GM23338 (cell line): ENCODE measurements at regions not wholly inside any gene's neighbourhood (a gene's known extent, or its start where the extent isn't known, plus 50 kb on each side); places are given as distances from the start of the nearest gene placed in this dataset.

ENCODE experiments used
- ATAC-seq: fragments of 200-7000 bp; cut with Tn5 transposase; 3 replicates; pipeline ENCODE4 v1.9.1; 2020
- DNase-seq: peaks from one replicate; pipeline ENCODE4 v3.0.0-alpha.2; 2015; ENCODE audit warnings: low spot score
- H2AFZ ChIP-seq: fragments of 200-600 bp; sonication (generic); 2 replicates; pipeline ENCODE4 v1.8.0; 2016; ENCODE audit warnings: antibody characterized with exemption, mild to moderate bottlenecking, moderate library complexity
- H3F3A ChIP-seq: fragments of 200-600 bp; sonication (generic); replicated peaks from 2 replicates; pipeline ENCODE4 v1.8.0; 2017; ENCODE audit warnings: antibody characterized with exemption, mixed run types, low read depth
- H3K27ac ChIP-seq: fragments of 200-600 bp; sonication (generic); 2 replicates; pipeline ENCODE4 v1.6.1; 2016; ENCODE audit warnings: low read depth
- H3K27me3 ChIP-seq: fragments of 200-600 bp; sonication (generic); 2 replicates; pipeline ENCODE4 v1.8.0; 2016; ENCODE audit warnings: mild to moderate bottlenecking, mixed run types, moderate library complexity; ENCODE audit not compliant: insufficient read depth
- H3K36me3 ChIP-seq: fragments of 200-600 bp; sonication (generic); 2 replicates; pipeline ENCODE4 v1.8.0; 2016; ENCODE audit warnings: mild to moderate bottlenecking; ENCODE audit not compliant: insufficient read depth
- H3K4me1 ChIP-seq: fragments of 200-600 bp; sonication (generic); 2 replicates; pipeline ENCODE4 v1.8.0; 2016; ENCODE audit warnings: mild to moderate bottlenecking, moderate library complexity; ENCODE audit not compliant: insufficient read depth
- H3K4me2 ChIP-seq: fragments of 200-600 bp; sonication (generic); 2 replicates; pipeline ENCODE4 v1.7.1; 2017; ENCODE audit warnings: mixed run types
- H3K4me3 ChIP-seq: fragments of 200-600 bp; sonication (generic); 2 replicates; pipeline ENCODE4 v1.6.1; 2016; ENCODE audit warnings: mixed run types
- H3K79me2 ChIP-seq: fragments of 200-600 bp; sonication (generic); replicated peaks from 2 replicates; pipeline ENCODE4 v1.8.0; 2017; ENCODE audit warnings: mild to moderate bottlenecking; ENCODE audit not compliant: insufficient read depth
- H3K9me2 ChIP-seq: fragments of 200-600 bp; sonication (generic); 2 replicates; pipeline ENCODE4 v1.8.0; 2017; ENCODE audit not compliant: insufficient read depth
- H4K20me1 ChIP-seq: fragments of 200-600 bp; sonication (generic); replicated peaks from 2 replicates; pipeline ENCODE4 v1.8.0; 2017; ENCODE audit warnings: mild to moderate bottlenecking; ENCODE audit not compliant: insufficient read depth
- H3K27ac Mint-ChIP-seq: 2 replicates; pipeline ENCODE4 v1.8.0; 2020; ENCODE audit warnings: inconsistent platforms, mild to moderate bottlenecking, moderate library complexity, mixed read lengths
- H3K27me3 Mint-ChIP-seq: 3 replicates; pipeline ENCODE4 v1.8.0; 2022; ENCODE audit warnings: low read depth, mild to moderate bottlenecking, moderate library complexity, mixed read lengths, inconsistent platforms; ENCODE audit not compliant: insufficient read depth, poor library complexity
- H3K36me3 Mint-ChIP-seq: 3 replicates; pipeline ENCODE4 v1.8.0; 2021; ENCODE audit warnings: low read depth, mild to moderate bottlenecking, inconsistent platforms, moderate library complexity, mixed read lengths
- H3K4me1 Mint-ChIP-seq: 3 replicates; pipeline ENCODE4 v1.8.0; 2020; ENCODE audit warnings: mild to moderate bottlenecking, inconsistent platforms, mixed read lengths
- H3K4me3 Mint-ChIP-seq: 3 replicates; pipeline ENCODE4 v1.8.0; 2021; ENCODE audit warnings: moderate library complexity, mild to moderate bottlenecking, inconsistent platforms, mixed read lengths
- H3K9me3 Mint-ChIP-seq: 3 replicates; pipeline ENCODE4 v1.8.0; 2020; ENCODE audit warnings: moderate library complexity, mild to moderate bottlenecking, inconsistent platforms, mixed read lengths
- CREB1 ChIP-seq: fragments of 250-450 bp; sonication (Bioruptor Pico); IDR thresholded peaks from 2 replicates; pipeline ENCODE4 v1.5.0; 2020; ENCODE audit warnings: low read depth, mild to moderate bottlenecking, moderate library complexity
- CTCF ChIP-seq, 2 experiments: fragments of 200-600 bp in 1 of 2; sonication (generic) in 1 of 2; conservative IDR thresholded peaks; 2 replicates each; pipeline versions ENCODE4 v1.5.1 to v1.6.1; 2016 to 2017; ENCODE audit warnings: antibody characterized with exemption in 2 of 2, low read depth in 2 of 2, mild to moderate bottlenecking in 2 of 2, moderate library complexity in 1 of 2
- EZH2 ChIP-seq: fragments of 200-600 bp; sonication (generic); IDR thresholded peaks from one replicate; pipeline ENCODE4 v1.8.0; 2017; ENCODE audit warnings: antibody characterized with exemption, mild to moderate bottlenecking, low read depth; ENCODE audit not compliant: unreplicated experiment
- EZH2phosphoT487 ChIP-seq: fragments of 200-600 bp; sonication (generic); IDR thresholded peaks from one replicate; pipeline ENCODE4 v1.8.1; 2018; ENCODE audit warnings: antibody characterized with exemption; ENCODE audit not compliant: unreplicated experiment
- JUNB ChIP-seq: IDR thresholded peaks from one replicate; pipeline ENCODE4 v1.6.1; 2016; ENCODE audit warnings: antibody characterized with exemption; ENCODE audit not compliant: unreplicated experiment
- NANOG ChIP-seq: IDR thresholded peaks from 2 replicates; pipeline ENCODE4 v1.6.1; 2016; ENCODE audit warnings: antibody characterized with exemption, borderline replicate concordance
- POLR2AphosphoS5 ChIP-seq: IDR thresholded peaks from 2 replicates; pipeline ENCODE4 v1.6.1; 2016; ENCODE audit warnings: antibody characterized with exemption, low read depth
- ZNF114 ChIP-seq: fragments of 250-450 bp; sonication (Bioruptor Pico); IDR thresholded peaks from 2 replicates; pipeline ENCODE4 v1.5.0; 2020; ENCODE audit warnings: mild to moderate bottlenecking, moderate library complexity
- ZNF331 ChIP-seq: fragments of 250-450 bp; sonication (Bioruptor Pico); IDR thresholded peaks from 2 replicates; pipeline ENCODE4 v1.5.0; 2020; ENCODE audit warnings: low read depth, mild to moderate bottlenecking, moderate library complexity
- ZNF462 ChIP-seq: fragments of 250-450 bp; sonication (Bioruptor Pico); IDR thresholded peaks from 2 replicates; pipeline ENCODE4 v1.5.0; 2020; ENCODE audit warnings: mild to moderate bottlenecking, moderate library complexity

GRCh38 chr12:115088995-115089841 lies 405.2 kb upstream of the TBX3 start (continued):
- TF ChIP-seq EZH2 (no peak), ZNF331 (CRISPR knock-in tag) (no peak), POLR2AphosphoS5 (no peak), CREB1 (CRISPR knock-in tag) (no peak), CTCF (conservative IDR thresholded peaks at IDR 0.05; ENCODE audit: low read depth in 2 of 2) (no peak), EZH2phosphoT487 (no peak), NANOG (no peak)

GRCh38 chr12:115088328-115088994 lies 404.5 kb upstream of the TBX3 start:
- Histone ChIP-seq H3K4me3 (no peak overlapping the region), H3K27me3 (no peaks in the 10 kb centered on the region), H3K27ac (no peak overlapping the region), H3K36me3 (no peaks in the 10 kb centered on the region), H2AFZ (no peak overlapping the region), H3F3A (no peaks in the 10 kb centered on the region), H3K4me1 (no peaks in the 10 kb centered on the region), H3K9me2 (no peaks in the 10 kb centered on the region; the same call in 1 of the 2 replicates), H4K20me1 (no peaks in the 10 kb centered on the region; the same call in 1 of the 2 replicates), H3K79me2 (no peaks in the 10 kb centered on the region), H3K4me2 (no peak overlapping the region)
- no peaks in the 10 kb centered on the region for H3K36me3 Mint-ChIP-seq
- no peak overlapping the region for H3K4me3 Mint-ChIP-seq
- no peak overlapping the region for H3K27ac Mint-ChIP-seq
- DNase-seq (no peak), ATAC-seq (no peak)
- H3K9me3 Mint-ChIP-seq: no peaks in the 10 kb centered on the region; the same call in 2 of the 3 replicates
- no peaks in the 10 kb centered on the region for H3K4me1 Mint-ChIP-seq
- no peaks in the 10 kb centered on the region for H3K27me3 Mint-ChIP-seq
- TF ChIP-seq NANOG (no peak), CREB1 (CRISPR knock-in tag) (no peak), CTCF (conservative IDR thresholded peaks at IDR 0.05; ENCODE audit: low read depth in 2 of 2) (no peak), JUNB (no peak), ZNF462 (CRISPR knock-in tag) (no peak), EZH2 (no peak), ZNF114 (CRISPR knock-in tag) (no peak), EZH2phosphoT487 (no peak)
